HG03342 (cell line): ENCODE measurements at regions not wholly inside any gene's neighbourhood (a gene's known extent, or its start where the extent isn't known, plus 50 kb on each side); places are given as distances from the start of the nearest gene placed in this dataset.

Source experiments
- ATAC-seq: cut with Tn5 transposase; IDR thresholded peaks from one replicate; pipeline ENCODE4 v1.9.1; 2021; ENCODE audit warnings: mild to moderate bottlenecking, moderate library complexity; ENCODE audit not compliant: unreplicated experiment

- no peak for ATAC-seq
These were observed 73.0 kb upstream of the LEP start for GRCh38 chr7:128167791-128168666.

GRCh38 chr7:128168667-128169210 is 72.3 kb upstream of the LEP start:
- no peak for ATAC-seq

GRCh38 chr7:128170461-128170860 is 70.6 kb upstream of the LEP start:
- ATAC-seq = no peak

- ATAC-seq = no peak
These were observed 69.6 kb upstream of the LEP start for GRCh38 chr7:128171342-128171918.

GRCh38 chr7:128172151-128172550 is 68.9 kb upstream of the LEP start:
- ATAC-seq = no peak

- no peak for ATAC-seq
These were observed 68.1 kb upstream of the LEP start for GRCh38 chr7:128172963-128173362.

GRCh38 chr7:128174386-128174785 is 66.7 kb upstream of the LEP start:
- ATAC-seq = no peak

- ATAC-seq = no peak
These were observed 64.4 kb upstream of the LEP start for GRCh38 chr7:128176696-128177095.

GRCh38 chr7:128177768-128178550 is 63.1 kb upstream of the LEP start:
- no peak for ATAC-seq

GRCh38 chr7:128178611-128179010 is 62.5 kb upstream of the LEP start:
- ATAC-seq = peak; percentile 59

- ATAC-seq = no peak
These were observed 52.5 kb upstream of the LEP start for GRCh38 chr7:128188396-128189230.

GRCh38 chr7:128189231-128189930 is 51.7 kb upstream of the LEP start:
- no peak for ATAC-seq

- no peak for ATAC-seq
These were observed 50.9 kb upstream of the LEP start for GRCh38 chr7:128190051-128190647.

- ATAC-seq = no peak
These were observed 49.8 kb upstream of the LEP start for GRCh38 chr7:128191136-128191844.
